Activated CD4-positive, CD25-positive, alpha-beta regulatory T cell treated with anti-CD3 and anti-CD28 coated beads, Interleukin-2, amount 50 U/mL, for 24 hours (primary cell): ENCODE measurements at regions not wholly inside any gene's neighbourhood (a gene's known extent, or its start where the extent isn't known, plus 50 kb on each side); places are given as distances from the start of the nearest gene placed in this dataset.

Source experiments
- ATAC-seq, 2 donors: fragments of 150-1000 bp; cut with Tn5 transposase; one replicate each; pipeline ENCODE4 v1.10.0; 2021; ENCODE audit warnings: mild to moderate bottlenecking in 1 of 2, moderate library complexity in 1 of 2

DNA sequence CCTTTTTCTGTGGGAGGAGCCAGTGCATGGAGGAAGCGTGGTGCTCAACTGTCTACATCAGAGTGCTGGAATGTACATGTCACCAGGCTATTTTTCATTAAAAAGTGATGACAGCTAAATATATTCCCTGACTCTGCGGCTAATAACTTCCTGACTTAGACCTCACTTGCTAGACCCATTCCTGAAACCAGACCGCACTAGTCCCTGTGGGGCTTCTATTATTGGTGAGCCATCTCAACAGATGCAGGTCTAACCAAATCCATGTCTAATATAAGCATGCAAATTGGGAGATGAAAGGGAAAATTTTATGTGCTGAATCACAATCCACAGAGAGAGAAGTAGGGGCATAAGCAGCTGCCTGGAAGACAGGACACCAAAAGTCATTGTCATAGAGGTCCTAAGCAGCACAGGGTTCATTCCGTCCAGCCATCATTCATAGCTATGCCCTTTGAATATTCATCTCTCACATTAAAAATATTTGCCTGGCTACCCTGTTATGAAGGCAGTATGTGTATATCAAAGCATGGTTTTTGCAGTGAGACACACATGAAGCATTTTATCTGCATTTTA is 110.9 kb upstream of the BLID start:
- ATAC-seq, result no peak

GRCh38 chr11:122224867-122225266 is 108.9 kb upstream of the BLID start:
- ATAC-seq, result no peak

DNA sequence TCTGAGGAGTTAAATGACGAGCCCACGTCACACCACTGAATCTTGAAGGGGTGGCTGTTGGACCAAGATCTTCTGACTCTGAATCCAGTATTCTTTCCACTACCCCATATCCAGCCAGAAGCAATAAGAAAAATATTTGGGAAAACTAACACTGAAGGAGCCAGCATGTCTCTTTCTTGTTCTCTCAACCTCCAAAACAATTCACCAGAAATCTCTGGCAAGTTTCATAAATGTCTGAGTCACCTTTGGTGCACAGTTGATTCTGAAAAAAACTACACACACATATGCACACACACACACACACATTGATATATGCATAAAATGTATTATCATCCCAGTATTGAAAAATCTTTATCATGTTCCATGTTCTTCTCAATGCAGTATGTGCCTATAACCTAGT is 104.3 kb upstream of the BLID start:
- ATAC-seq, result no peak

- ATAC-seq, result no peak
These were observed 103.8 kb upstream of the BLID start for GRCh38 chr11:122219791-122220190.

GRCh38 chr11:122215244-122215992 is 99.4 kb upstream of the BLID start:
- ATAC-seq, result no peak

DNA sequence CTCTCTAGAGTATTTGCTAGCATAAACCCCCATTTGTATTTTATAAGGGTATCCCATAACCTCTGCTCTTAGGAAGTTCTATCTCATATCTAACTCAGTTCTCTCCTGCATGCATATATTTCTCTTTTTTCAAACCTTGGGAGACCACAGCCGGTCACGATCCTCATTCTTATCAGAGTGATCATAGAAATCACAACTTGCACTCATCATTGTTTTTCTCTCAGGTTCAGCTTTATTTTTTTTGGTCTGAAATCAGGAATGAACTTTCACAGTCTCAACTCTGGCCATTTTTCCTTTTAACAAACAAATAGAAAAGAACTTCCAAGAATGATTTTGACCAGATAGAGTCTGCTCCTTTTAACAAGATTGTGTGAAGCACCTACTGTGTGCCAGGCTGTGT is 98.6 kb upstream of the BLID start:
- no peak for ATAC-seq

- ATAC-seq, result no peak
These were observed 98.1 kb upstream of the BLID start for GRCh38 chr11:122214080-122214479.

GRCh38 chr11:122213171-122213570 is 97.2 kb upstream of the BLID start:
- no peak for ATAC-seq

DNA sequence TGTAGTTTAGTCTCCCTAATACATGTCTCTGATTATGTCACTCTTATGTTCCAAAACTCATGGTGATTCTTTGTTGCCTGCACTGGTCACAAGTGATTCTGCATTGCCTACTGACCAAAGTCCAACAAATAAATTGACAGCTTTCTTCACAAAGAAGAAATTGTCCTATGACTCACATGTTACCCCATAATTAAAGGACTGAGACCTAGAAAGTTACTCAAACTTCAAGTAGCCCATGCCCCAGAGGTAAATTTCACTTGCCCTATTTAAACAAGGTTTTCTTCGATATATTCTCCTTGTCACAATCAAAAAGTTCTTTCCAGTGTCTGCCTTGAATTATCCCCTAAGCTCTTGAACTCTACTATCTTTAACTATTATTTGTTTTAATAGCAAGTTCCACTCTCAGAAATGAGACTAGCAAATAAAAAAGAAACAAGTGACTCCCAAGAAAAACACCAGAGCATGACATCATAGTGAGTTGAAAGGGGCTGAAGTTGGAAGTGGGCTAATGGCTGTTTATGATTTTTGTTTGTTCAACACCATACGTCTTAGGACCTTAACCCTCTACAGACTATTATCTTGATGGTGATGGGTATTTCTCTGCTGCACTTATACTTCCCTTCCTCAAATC is 94.5 kb upstream of the BLID start:
- ATAC-seq, result no peak

- ATAC-seq, result no peak
These were observed 93.8 kb upstream of the BLID start for GRCh38 chr11:122209619-122210366.

DNA sequence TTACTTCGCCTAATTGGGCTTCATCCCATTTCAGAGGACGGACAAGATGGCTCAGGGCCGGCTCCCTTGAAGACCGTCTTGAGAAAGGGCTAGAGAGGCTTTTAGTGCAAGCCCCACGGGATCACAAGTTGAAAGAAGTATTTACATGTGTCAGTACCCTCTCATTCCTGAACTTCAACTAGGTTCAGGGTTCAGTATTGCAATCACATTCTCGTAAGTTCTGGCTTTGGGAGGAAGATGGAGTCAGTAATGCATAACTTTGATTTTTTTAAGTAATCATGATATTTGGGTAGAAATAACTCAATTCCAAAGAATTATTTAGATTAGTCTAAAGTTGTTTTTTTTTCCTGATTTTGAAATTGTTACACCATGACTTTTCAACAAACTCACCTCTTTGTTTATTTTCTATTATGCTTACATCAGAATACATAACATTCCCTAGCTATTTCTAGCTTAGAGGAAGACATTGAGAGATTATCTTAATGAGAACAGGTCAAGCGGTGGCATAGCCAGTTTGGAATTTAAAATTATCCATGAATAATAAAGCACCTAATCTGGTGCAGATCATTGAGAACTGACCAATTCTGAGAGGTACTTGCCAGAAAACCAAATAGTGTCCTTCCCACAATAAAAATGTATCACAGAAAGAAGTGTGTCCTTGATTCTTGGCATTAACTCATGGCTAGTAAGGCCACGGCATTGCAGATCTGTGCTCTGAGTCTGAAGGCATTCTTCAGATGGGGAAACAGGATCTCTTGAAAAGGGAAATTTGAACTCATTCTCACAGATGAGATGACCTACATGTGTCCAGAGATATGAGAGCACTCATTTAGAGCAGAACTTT is 92.1 kb upstream of the BLID start:
- ATAC-seq, result no peak

DNA sequence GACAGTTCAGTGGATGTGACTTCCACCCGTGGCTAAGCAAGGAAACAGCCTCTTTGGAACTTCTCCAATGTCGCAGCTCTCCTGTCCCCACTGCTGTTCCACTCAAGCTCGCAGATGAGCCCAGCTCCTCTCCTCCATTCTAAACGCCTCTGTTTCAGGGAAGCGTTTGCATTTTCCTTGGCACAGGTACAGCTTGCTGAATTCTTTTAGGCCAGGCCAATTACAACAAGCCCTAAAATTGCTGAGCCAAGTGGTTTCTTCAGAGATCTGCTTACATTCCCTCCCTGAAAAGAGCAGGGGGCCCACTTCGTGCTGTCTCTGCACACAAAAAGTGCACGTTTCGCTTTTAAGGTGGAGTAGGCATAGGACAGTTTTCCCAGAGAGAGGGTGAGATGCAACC is 91.5 kb upstream of the BLID start:
- no peak for ATAC-seq

DNA sequence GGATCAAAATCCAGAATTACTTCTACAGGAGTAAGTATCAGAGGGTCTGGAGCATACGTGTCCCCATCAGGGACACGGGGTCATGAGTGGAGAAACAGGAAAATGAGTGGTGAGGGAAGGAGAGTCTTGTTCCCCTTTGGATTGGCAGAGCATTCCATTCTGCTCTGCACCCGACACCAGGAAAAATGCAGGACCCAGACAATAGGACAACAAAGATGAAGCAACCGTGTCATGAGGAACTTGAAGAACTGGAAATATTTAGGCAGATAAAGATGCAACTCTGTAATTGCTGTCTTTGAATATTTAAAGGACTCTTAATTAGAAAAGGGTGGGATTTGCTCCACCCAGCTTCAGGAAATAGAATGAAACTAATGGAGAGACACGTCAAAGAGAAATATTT is 89.0 kb upstream of the BLID start:
- ATAC-seq, result no peak

- no peak for ATAC-seq
These were observed 88.2 kb upstream of the BLID start for GRCh38 chr11:122204206-122204605.

DNA sequence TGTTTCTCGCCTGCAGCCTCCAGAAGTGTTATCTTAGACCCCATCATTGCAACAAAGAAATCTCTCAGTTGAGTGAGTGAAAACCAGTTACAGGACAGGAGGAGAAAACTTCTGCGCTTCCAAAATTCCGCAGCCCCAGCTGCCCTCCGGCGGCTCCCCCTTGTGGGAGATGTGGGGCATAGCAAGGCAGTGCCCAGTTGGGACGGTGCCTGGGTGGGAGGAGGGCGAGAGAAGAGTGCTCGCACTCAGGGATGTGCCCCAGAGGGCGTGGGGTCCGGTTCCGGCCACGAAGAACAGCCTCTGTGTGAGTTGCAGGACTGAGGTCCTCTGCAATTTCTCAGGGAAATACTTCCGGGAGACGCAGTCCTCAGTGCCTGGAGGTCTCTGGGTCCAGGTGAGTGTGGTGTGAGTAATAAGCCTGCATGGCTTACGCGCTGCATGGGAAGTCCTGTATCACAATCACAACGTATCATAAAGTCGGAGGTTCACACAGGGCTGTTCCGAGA is 87.0 kb upstream of the BLID start:
- peak in 1 of 2 donors; percentile 36 for ATAC-seq

DNA sequence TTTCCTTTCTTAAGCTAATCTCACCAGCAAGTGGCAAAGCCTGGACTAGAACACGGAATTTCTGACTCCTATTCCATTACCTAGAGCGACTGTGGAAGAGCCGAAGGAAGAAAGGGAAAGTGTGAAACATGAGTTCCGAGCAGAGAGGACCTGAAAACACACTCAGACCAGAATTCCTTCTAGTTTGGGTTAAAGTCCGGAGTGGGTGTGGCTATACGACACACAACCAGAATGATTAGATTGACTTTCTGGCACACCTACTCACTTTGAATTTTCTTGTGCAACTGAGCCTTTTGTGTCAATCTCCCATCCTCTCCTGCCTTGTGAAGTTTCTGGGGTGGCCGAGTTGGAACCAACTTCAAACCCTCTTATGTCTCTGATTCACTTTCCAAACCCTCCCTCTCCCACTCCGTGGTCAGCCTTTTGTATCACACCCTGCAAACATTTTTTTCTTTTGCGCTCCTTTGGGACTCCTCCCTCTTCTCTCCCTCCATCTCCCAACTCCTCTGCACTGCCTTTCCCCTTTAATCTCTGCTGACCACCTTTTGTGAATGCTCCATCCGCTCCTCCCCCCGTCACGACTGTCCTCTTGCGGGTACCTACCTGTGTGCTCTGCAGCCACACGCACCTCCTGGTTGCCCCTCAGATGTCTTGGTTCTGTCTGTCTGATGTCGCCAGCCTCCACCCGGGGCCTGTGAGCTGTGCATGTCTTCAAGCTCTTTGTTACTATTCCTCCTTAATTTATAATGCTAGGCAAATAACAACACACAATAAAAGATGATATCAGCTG is 86.3 kb upstream of the BLID start:
- no peak for ATAC-seq

GRCh38 chr11:122201106-122201505 is 85.1 kb upstream of the BLID start:
- ATAC-seq, result no peak

GRCh38 chr11:122199661-122200060 is 83.6 kb upstream of the BLID start:
- no peak for ATAC-seq

GRCh38 chr11:122198291-122198983 is 82.4 kb upstream of the BLID start:
- no peak for ATAC-seq

DNA sequence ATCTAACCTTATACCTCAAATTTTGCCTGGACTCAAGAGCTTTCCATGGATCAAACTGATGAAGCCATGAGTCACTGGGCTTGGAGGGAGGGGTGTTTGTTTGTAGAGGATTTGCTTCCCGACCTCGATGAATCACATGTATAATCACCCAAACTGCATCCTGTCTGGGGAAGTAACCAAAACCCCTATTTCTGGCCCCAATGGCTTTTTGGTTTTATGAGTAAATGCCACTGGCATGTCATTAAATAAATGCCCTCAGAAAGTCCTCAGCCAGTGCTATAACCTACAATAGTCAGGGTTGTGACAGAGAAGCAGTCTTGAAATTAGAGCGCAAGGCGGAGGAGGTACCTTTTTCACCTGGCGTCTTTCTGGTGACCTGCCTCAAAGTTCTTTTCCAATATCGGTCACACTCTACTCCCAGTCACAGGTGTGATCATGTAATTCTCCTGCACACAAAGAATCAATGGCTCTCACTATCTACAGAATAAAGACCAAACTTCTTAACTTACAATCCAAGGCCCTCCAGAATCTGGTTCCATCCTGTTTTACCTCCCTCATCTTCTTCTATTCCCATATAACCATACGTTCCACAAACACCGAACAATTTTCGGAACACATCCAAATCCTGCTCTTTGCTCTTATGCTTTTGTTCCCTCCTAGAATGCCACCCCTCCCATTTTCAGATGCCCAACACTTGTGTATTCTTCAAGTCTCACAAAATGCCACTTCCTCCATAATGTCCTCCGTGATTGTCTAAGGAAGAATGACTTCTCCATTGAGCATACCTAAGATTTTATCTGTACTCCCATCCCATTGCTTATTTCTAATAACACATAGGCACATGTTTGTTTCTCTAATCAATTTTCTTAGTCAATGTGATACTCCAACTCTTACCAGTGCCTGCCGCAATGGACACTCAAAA is 81.3 kb upstream of the BLID start:
- ATAC-seq, result no peak
